ENCODE measurements at regions not wholly inside any gene's neighbourhood (a gene's known extent, or its start where the extent isn't known, plus 50 kb on each side); places are given as distances from the start of the nearest gene placed in this dataset.

DNA sequence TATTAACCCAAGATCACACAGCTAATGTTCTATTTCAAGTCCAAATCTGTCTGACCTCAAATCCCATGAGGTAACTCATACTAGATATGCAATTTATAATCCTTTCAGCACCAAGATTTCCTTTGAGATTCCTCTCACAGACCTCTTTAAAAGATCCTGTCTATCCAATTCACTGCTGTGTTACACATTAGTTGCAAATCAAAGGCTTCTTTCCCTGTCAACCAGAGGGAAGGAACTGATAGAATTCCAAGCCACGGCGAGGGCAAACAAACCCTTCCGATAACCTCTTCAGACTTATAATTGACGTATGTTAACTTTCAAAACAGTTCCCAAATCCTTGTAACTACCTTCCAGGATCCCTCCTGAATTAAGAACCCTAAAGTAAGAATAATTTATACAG is 168.9 kb downstream of the DRD1 start:
- no TSS peak for BruUV-seq (replicated peaks)
- CTCF ChIA-PET: no interaction called here

DNA sequence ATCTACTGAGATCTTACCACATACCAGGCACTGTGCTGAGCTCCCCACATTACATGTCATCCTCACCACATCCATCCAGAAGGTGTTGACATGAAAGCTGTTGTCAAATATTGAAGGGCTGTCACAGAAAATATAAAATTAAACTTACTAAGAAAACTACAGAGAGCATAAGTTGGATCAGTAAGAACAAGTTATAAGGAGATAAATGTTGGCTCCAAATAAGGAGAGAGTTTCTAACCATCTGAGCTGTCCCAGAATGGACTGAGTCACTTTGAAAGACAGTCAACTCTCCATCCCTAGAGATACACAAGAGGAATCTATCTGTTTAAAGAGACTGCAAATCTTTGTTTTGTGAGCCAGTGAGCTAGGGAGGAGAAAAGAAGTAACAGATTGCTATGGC is 169.8 kb downstream of the DRD1 start:
- peaks cover 12% of the 10 kb centered on the region for H3K27me3 ChIP-seq (replicated peaks; ENCODE audit: insufficient read depth, low read depth, low read length, poor library complexity)
- intact Hi-C loops (cut with micrococcal nuclease; ENCODE audit: unreplicated experiment): no loop called here
- H3K4me1 ChIP-seq (ENCODE audit: insufficient read depth, low read length, poor library complexity, severe bottlenecking): no peaks in the 10 kb centered on the region
- no peaks in the 10 kb centered on the region for H3K9me3 ChIP-seq (ENCODE audit: low read depth, low read length, poor library complexity, severe bottlenecking)
- ChIA-PET POLR2A (ENCODE audit: low non-redundant PET) (no interaction called here), CTCF (no interaction called here)
- no peak overlapping the region for H3K27ac ChIP-seq (ENCODE audit: low read depth, low read length, poor library complexity, severe bottlenecking)
- H3K36me3 ChIP-seq (ENCODE audit: insufficient read depth, low read length, poor library complexity, severe bottlenecking): no peaks in the 10 kb centered on the region
- no TSS peak for BruUV-seq (replicated peaks)
- TF ChIP-seq, protein P1, sequence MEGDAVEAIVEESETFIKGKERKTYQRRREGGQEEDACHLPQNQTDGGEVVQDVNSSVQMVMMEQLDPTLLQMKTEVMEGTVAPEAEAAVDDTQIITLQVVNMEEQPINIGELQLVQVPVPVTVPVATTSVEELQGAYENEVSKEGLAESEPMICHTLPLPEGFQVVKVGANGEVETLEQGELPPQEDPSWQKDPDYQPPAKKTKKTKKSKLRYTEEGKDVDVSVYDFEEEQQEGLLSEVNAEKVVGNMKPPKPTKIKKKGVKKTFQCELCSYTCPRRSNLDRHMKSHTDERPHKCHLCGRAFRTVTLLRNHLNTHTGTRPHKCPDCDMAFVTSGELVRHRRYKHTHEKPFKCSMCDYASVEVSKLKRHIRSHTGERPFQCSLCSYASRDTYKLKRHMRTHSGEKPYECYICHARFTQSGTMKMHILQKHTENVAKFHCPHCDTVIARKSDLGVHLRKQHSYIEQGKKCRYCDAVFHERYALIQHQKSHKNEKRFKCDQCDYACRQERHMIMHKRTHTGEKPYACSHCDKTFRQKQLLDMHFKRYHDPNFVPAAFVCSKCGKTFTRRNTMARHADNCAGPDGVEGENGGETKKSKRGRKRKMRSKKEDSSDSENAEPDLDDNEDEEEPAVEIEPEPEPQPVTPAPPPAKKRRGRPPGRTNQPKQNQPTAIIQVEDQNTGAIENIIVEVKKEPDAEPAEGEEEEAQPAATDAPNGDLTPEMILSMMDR (conservative IDR thresholded peaks at IDR 0.05; ENCODE audit: low read depth, low read length): no peak
- no peak for TF ChIP-seq EZH2 (IDR thresholded peaks at IDR 0.05; ENCODE audit: borderline replicate concordance, low read depth, low read length, poor library complexity, severe bottlenecking)
- DNase-seq (ENCODE audit: low spot score): no peak
- H3K4me3 ChIP-seq (ENCODE audit: low read depth, low read length, poor library complexity, severe bottlenecking): no peak overlapping the region

More for the DNA sequence above, 168.9 kb downstream of the DRD1 start:
- Histone ChIP-seq H3K27ac (ENCODE audit: low read depth, low read length, poor library complexity, severe bottlenecking) (no peak overlapping the region), H3K4me3 (ENCODE audit: low read depth, low read length, poor library complexity, severe bottlenecking) (no peak overlapping the region), H3K36me3 (ENCODE audit: insufficient read depth, low read length, poor library complexity, severe bottlenecking) (no peaks in the 10 kb centered on the region), H3K9me3 (ENCODE audit: low read depth, low read length, poor library complexity, severe bottlenecking) (no peaks in the 10 kb centered on the region), H3K4me1 (ENCODE audit: insufficient read depth, low read length, poor library complexity, severe bottlenecking) (no peaks in the 10 kb centered on the region), H3K27me3 (replicated peaks; ENCODE audit: insufficient read depth, low read depth, low read length, poor library complexity) (peaks cover 12% of the 10 kb centered on the region)
- DNase-seq (ENCODE audit: low spot score): no peak
- POLR2A ChIA-PET (ENCODE audit: low non-redundant PET): no interaction called here
- intact Hi-C loops (cut with micrococcal nuclease; ENCODE audit: unreplicated experiment): no loop called here
- TF ChIP-seq, protein P1 (conservative IDR thresholded peaks at IDR 0.05; ENCODE audit: low read depth, low read length): no peak
- TF ChIP-seq EZH2 (IDR thresholded peaks at IDR 0.05; ENCODE audit: borderline replicate concordance, low read depth, low read length, poor library complexity, severe bottlenecking): no peak

DNA sequence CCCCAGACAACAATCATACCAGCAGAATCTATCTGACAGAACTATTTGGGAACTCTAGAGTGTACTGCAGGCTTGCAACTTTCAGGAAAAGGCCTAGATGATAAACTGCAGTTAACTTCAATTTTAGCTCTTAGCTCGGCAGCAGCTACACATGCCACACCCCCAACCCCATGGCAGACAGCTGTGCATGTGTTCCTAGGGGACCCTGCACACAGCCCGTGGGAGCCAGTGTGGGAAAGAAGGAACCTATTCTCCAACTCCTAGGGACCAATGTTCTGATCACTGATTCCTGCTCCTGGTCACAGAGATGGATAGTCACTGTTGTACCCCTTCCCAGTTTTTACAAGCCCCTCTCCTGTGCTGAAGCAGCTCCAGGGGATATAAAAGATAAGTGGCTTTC is 179.6 kb downstream of the DRD1 start:
- POLR2A ChIA-PET (ENCODE audit: low non-redundant PET): interaction anchor here (0.6 kb wide), 1 partner anchor 55 kb away, joined by 3 read pairs; no protein-coding TSS in a partner anchor

More for the DNA sequence above, 179.6 kb downstream of the DRD1 start:
- CTCF ChIA-PET: no interaction called here
- BruUV-seq (replicated peaks): no TSS peak
- no peaks in the 10 kb centered on the region for H3K4me1 ChIP-seq (ENCODE audit: insufficient read depth, low read length, poor library complexity, severe bottlenecking)
- DNase-seq (ENCODE audit: low spot score): no peak
- intact Hi-C loops (cut with micrococcal nuclease; ENCODE audit: unreplicated experiment): no loop called here
- H3K27ac ChIP-seq (ENCODE audit: low read depth, low read length, poor library complexity, severe bottlenecking): no peak overlapping the region
- H3K36me3 ChIP-seq (ENCODE audit: insufficient read depth, low read length, poor library complexity, severe bottlenecking): no peaks in the 10 kb centered on the region
- H3K27me3 ChIP-seq (replicated peaks; ENCODE audit: insufficient read depth, low read depth, low read length, poor library complexity): no peaks in the 10 kb centered on the region
- TF ChIP-seq, protein P1 (conservative IDR thresholded peaks at IDR 0.05; ENCODE audit: low read depth, low read length): no peak
- TF ChIP-seq EZH2 (IDR thresholded peaks at IDR 0.05; ENCODE audit: borderline replicate concordance, low read depth, low read length, poor library complexity, severe bottlenecking): no peak
- no peaks in the 10 kb centered on the region for H3K9me3 ChIP-seq (ENCODE audit: low read depth, low read length, poor library complexity, severe bottlenecking)
- H3K4me3 ChIP-seq (ENCODE audit: low read depth, low read length, poor library complexity, severe bottlenecking): no peak overlapping the region

All from A673 (cell line).